Stomach (tissue), 4 donors: ENCODE measurements at regions not wholly inside any gene's neighbourhood (a gene's known extent, or its start where the extent isn't known, plus 50 kb on each side); places are given as distances from the start of the nearest gene placed in this dataset.

Experiments used
- EP300 ChIP-seq: sonication (generic); formaldehyde crosslinking; IDR thresholded peaks from one replicate; pipeline ENCODE4 v1.6.1; 2017; ENCODE audit warnings: antibody characterized with exemption
- POLR2A ChIP-seq, 4 donors: fragments of 450-650 bp; IDR thresholded peaks; one replicate each; pipeline ENCODE4 v1.6.1; 2016; ENCODE audit warnings: antibody characterized with exemption in 4 of 4, control low read depth in 2 of 4, mild to moderate bottlenecking in 1 of 4, moderate library complexity in 1 of 4
- POLR2AphosphoS5 ChIP-seq, 3 donors: sonication (generic); formaldehyde crosslinking; IDR thresholded peaks; one replicate each; pipeline ENCODE4 v1.6.1; 2016; ENCODE audit warnings: antibody characterized with exemption in 3 of 3
- TF ChIP-seq, protein P1 (sequence below), 7 experiments: fragments of 450-650 bp in 4 of 7; fragments of 200-600 bp in 3 of 7; sonication (generic) in 3 of 7; IDR thresholded peaks; one replicate each; pipeline ENCODE4 v1.5.1; 2016 to 2019; ENCODE audit warnings: antibody characterized with exemption in 7 of 7, control low read depth in 2 of 7, mild to moderate bottlenecking in 1 of 7

GRCh38 chr19:31613683-31614219 lies 264.5 kb upstream of the TSHZ3 start:
- TF ChIP-seq POLR2AphosphoS5 (IDR thresholded peaks at IDR 0.05) (no peak), POLR2A (IDR thresholded peaks at IDR 0.05) (no peak), EP300 (no peak)
- TF ChIP-seq, protein P1, sequence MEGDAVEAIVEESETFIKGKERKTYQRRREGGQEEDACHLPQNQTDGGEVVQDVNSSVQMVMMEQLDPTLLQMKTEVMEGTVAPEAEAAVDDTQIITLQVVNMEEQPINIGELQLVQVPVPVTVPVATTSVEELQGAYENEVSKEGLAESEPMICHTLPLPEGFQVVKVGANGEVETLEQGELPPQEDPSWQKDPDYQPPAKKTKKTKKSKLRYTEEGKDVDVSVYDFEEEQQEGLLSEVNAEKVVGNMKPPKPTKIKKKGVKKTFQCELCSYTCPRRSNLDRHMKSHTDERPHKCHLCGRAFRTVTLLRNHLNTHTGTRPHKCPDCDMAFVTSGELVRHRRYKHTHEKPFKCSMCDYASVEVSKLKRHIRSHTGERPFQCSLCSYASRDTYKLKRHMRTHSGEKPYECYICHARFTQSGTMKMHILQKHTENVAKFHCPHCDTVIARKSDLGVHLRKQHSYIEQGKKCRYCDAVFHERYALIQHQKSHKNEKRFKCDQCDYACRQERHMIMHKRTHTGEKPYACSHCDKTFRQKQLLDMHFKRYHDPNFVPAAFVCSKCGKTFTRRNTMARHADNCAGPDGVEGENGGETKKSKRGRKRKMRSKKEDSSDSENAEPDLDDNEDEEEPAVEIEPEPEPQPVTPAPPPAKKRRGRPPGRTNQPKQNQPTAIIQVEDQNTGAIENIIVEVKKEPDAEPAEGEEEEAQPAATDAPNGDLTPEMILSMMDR (IDR thresholded peaks at IDR 0.05), result no peak
